Esophagus mucosa (tissue), 1 donor: ENCODE measurements at regions not wholly inside any gene's neighbourhood (a gene's known extent, or its start where the extent isn't known, plus 50 kb on each side); places are given as distances from the start of the nearest gene placed in this dataset.

ENCODE experiments used
- ATAC-seq: fragments of 200-7000 bp; cut with Tn5 transposase; one replicate; pipeline ENCODE4 v1.9.1; 2020
- donor health status: DM: yes; HTN: yes; CAD: no.

DNA sequence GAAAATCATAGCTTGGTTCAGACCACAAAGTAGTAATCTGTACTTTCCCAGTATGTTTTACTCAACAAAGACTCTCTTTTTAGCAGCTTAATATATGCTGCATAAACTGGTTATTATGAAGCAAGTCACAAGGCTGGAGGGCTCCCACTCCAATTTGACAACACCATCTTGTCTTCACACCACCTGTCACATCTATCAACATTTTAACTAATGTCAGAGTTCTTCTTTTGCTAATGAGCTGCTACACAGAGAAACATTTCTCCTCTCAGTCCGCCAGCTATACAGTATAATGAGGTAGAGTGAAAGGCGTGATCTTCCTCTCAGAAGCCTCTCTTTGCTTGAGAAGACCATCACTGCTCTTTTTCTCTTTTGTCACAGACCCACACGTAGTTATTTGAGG lies 230.1 kb downstream of the BARHL2 start:
- ATAC-seq = no peak

DNA sequence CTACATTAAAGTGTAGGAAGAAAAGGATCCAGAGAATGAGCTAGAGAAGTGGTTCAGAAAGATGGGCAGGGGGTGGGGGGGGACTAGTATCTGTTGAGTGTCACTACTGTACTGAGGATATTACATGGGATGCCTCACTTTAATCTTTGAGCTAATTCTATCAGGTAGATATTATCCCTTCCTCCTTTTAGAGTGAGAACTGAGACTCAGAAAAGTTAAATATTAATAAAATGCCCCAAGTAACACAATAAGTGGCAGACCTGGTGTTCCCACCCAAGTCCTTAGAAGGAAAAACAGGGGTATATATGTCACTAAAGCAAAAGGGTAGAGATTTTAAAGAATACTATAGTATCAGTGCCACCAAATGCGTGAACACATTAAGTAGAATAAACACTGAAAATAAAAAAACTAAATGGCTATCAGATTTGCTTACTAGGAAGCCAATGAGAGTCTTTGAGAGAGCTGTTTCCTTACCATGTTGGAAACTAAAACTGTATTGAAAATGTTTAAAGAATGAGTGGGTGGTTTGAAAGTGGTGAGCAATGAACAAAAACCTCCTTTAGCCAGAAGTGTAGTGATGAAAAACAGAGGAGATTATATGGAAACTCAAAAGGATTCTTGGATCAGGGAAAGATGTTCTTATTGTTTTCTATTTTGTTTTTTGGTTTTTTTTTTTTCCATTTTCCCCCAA lies 230.8 kb downstream of the BARHL2 start:
- ATAC-seq = no peak

DNA sequence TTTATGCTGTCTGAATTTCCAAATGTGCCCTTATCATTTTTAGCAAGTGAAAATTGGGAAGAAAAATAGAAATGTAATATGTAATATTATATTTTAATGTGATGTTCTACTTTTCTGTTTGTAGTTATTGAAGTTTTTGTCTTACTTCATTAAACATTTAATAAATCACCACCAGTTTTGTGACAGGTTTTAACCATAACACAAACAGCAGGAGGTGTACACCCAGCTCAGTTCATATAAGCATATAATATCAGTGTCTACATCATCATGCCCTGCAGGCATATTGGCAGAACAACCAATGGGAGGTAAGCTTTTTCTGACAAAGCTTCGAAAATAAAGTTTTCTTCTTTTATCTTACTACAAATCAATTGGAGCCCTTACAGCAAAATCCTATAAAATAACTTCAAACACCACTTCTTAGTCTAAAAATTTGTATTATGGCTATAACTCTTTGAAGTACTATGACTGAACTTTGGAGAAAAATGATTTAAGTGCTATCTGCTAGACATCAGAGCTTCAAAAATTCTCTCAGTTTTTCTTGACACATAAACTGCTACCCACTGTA lies 236.7 kb downstream of the BARHL2 start:
- no peak for ATAC-seq

DNA sequence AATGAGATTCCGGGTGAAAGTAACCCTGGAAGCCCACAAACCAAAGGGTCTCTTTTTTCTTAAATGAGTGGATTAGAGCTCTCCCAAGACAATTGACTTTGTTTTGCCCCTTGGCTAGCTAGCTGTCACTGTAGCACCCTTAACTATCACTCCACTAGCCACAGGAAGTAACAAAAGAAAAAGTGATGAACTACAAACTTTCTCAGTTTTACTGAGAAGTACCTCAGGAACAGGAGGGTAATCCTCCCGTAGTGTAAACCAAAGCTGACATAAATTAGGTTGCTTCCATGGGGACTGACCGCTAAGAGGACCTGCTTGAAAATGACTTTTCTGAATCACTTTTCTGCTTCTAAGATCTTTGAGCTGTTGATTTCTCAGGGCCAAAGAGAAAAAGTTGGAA lies 240.1 kb downstream of the BARHL2 start:
- ATAC-seq = no peak

DNA sequence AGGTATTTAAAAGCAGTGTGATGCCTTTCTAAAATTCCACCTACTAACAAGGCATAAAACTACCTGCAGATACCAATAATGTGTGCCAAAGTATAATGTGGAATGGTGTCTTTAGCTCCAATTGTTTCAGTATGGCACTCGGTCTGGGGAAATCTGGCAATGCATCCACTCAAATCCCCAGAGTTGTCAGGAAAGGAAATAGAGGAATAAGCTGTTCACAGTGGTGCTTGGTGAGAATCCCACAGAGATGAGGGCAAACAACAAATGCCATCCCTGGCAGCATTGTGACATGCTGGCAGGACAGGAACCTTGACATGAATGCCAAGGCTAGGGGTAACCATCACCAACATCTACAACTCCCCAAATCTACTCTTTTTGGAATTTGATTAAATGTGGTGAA lies 240.7 kb downstream of the BARHL2 start:
- ATAC-seq = no peak

DNA sequence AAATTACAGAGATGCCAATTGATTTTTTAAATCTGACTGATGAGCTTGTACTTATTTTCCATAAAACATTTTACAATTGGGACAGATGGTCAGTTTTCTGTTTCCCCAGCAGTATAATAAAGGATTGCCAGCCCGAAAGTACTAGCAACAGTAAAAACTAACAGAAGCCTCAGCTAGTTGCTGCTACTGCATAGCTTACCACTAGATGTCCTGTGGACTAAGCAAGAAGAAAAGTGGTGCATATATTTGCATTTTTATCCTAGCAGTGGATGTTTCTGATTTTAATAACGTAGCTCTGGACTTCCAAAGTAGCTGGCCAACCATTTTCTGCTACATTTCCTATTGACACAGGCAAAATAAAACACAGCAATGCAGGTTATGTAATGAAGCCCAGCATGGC lies 241.5 kb downstream of the BARHL2 start:
- ATAC-seq = no peak

DNA sequence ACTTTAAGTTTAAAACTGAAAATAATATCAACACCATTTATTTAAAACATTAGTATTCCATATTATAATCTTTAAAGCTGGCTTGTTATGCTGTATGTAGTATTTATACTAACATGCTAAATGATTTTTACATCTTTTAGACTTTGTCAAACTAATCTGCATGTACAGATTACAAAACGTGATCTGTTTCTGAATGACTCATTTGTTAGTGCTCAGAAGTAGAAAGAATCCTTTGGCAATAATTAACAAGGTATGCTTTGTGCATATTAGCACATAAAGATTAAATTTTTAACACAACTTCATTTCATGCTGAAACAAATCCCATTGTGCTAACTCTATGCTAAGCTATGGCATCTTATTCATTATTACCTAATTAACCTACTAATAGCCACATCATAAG lies 242.4 kb downstream of the BARHL2 start:
- no peak for ATAC-seq

DNA sequence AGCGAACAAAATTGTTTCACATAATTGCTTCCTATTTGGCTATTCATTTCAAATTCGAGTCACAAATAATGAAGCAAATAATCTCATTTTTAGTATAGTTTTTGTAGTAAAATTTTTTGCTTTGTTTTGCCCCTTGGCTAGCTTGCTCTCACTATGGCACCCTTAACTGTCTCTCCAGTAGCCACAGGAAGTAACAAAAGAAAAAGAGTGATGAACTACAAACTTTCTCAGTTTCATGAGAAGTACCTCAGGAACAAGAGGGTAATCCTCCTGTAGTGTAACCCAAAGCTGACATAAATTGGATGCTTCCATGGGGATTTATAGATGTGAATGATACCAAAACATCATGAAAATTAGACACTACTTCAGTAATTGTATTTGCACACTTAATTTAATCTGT lies 242.9 kb downstream of the BARHL2 start:
- no peak for ATAC-seq

DNA sequence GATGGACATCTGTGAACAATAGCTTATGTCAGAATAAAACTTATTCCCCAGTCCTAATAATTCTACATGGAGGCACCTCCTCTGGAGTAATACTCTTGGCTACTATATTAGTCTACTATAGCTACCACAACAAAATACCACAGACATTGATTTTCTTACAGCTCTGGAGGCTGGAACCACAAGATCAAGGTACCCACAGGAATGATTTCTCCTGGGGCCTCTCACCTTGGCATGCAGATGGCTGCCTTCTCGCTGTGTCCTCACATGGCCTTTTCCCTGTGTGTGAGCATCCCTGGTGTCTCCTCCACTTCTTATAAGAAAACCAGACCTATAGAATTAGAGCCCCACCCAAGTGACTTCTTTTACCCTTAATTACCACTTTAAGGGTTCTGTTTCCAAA lies 244.3 kb downstream of the BARHL2 start:
- no peak for ATAC-seq

DNA sequence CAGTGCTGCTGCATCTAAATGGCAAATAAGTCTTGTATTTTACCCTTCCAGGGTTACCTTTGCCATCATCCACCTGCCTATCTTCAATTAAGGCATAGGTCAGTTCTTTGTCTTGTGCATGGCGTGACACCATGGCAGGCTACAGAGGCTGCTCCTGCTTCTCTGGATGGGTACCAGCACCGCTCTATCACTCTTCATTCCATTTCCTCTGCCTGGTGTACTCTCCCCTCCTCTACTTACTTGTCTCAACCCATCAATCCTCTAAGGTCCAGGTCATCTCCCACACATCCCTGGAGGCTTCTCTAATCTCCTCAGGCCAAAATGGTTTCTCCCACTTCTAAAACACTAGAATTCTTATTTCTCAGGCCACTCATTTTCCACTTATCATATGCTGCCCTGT lies 257.5 kb downstream of the BARHL2 start:
- no peak for ATAC-seq

DNA sequence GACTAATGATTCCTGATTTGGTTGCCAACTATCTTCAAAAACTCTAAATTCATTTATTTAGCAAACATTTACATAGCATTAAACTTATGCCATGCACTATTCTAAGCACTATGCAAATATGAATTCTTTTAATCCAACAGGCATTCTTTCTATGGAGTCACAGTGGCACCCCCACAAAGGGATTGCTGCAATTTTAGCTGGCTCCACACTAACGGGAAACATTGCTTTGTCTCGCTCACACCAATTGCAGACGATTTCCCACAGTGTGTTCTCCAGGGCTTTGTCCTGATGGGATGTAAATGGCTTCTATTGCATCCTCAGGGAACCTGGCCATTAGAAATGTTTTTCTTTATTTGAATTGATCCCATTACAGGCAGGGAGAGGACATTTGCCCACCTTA lies 259.1 kb downstream of the BARHL2 start:
- ATAC-seq = no peak

DNA sequence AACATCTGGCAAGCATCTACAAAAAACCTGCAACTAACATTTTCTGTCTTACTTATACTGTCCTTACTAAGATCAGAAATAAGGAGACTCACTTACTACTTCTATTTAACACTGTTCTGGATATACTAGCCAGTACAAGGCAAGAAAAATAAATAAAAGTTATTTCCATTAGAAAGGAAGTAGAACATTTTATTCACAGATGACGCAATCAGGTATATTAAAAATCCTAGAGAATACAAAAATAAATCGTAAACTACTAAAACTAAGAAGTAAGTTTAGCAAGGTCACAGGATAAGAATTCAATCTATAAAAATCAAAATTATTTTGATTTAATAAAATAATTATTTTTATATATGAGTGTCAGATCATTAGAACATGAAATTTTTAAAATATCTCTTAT lies 264.6 kb downstream of the BARHL2 start:
- no peak for ATAC-seq

DNA sequence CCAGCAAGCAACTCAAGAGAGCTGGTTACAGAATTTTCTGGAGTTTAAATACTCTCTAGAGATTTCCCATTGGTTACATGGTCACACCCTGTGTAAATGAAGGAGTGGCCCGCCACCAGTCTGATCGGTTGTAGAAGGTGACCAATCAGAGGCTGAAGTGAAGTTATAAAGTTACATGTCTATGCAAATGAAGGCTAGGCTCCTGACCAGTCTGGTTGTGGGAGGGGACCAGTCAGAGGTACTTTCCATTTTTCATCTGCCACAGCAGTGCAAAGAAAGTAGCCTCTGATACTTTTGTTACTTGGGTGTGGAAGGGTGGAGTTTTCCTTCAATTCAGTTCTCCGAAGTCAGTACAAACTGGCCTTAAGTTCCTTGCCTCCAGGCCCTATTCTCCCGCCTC lies 273.7 kb downstream of the BARHL2 start:
- ATAC-seq = peak; percentile 60

DNA sequence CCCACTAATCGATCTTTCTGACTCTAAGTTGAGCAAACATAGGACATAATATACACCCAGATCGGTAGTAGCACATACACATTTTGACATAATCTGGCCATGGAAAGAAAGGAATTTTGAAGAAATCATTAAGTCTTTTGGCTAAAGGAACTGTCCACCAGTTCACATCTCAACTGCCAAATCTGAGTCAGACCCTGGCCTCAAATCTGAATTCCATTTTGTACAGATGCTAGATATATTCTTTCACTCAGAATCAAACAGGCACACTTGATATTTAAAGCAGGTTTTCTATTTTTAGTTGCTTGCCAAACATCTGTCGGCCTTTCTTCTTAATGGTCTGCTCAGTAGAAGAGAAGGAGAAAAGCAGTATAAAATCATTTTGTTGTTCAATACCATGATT lies 281.8 kb downstream of the BARHL2 start:
- ATAC-seq = no peak

DNA sequence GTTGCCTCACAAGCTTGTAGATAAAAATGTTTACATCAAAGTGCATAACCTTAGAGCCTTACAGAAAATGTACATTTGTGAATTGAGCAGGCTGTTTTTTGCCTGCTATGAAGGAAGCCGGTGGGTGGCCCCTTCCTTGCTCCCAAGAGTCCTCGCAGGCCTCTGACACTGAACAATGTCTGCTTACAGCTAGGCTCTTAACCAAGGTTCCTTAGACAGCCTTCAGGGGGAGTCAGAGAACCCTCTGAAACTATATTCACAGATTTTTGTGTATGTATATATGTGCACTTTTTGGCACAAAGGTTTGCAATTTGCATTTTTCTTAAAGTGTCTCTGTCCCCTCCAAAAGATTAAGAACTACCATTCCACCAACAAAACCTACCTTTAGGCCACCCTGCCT lies 282.6 kb downstream of the BARHL2 start:
- ATAC-seq = no peak

DNA sequence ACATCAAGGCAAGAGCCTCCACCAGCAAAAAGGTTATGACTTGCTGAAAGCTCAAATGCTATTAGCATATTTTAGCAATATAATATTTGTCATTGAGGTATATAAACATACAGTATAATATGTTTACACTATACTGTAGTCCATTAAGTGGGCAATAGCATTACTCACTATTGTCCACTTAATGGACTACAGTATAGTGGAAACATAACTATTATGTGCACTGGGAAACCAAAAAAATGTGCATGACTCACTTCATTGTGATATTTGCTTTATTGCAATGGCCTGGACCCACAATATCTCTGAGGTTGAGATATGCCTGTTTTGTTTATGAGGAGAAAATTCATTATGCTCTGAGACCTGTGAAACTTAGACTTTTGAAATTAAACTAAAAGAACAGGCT lies 300.0 kb downstream of the BARHL2 start:
- no peak for ATAC-seq

DNA sequence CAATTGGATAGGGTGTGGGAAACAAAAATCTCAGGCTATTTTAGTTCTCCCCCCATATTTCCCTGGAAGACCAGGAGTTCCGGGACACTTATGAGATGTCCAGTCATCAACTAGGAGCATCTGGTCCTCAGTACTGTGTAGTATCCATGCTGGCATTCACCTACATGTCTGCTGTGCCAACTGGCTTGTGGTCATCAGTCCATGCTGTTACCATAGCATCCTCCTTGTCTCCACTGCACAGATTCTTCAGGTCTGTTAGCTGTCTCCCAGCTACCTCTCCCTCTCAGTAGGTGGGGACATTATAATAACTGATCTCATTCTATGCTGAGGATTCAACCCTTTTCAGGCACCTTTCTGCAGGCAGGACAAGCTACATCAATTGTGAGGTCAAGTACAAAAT lies 302.9 kb downstream of the BARHL2 start:
- no peak for ATAC-seq

DNA sequence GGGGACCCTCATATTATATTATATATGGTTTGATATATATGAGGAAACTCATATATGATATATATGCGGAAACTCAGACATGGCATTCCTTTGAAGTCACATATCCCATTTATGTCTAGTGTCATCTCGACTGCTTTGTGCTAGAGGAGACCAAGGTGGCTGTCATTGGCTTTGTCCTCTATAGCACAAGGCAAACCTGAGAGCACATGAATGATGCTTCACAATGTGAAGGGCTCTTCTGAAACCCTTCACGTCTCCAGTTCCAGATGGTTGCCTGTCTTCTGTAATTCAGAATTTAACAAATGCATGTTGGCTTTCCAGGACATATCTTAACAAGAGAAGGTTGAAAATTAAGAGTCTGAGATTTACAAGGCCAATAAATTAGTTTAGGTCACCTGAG lies 303.6 kb downstream of the BARHL2 start:
- no peak for ATAC-seq

DNA sequence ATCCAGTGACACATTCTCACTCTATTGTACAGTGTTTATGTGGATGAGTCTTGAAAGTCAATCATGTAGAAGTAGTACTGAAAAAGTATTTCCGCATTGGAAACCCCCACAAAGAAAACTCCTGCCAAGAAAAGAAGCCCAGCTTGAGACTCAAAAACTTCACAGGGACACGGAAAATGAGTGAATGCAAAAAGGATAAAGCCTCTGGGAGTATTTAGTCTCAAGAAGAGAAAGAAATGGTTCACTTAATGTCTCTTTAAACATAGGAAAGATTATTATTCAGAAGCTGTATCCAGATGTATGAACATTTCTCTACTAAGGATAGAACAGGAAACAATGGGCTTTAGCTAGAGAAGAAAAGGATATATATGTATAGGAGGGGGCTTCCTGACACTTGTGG lies 304.5 kb downstream of the BARHL2 start:
- no peak for ATAC-seq

DNA sequence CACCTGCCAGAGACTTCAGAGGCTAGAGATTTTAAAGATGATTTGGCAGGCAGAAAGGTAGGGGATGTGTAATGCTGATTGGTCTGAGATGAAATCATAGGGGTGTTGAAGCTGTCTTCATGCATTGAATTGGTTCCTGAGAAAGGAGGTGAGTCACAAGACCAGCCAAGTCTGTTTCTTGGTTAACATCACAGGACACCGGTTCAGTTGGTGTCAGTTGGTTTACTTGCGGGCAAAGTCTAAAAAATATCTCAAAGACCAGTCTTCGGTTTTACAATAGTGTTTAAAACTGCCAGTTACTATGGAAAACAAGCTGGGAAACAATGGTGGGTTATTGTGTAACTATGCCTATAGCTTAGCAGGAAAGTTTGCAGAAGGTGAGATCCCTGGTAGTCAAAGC lies 305.9 kb downstream of the BARHL2 start:
- ATAC-seq = peak; percentile 31

DNA sequence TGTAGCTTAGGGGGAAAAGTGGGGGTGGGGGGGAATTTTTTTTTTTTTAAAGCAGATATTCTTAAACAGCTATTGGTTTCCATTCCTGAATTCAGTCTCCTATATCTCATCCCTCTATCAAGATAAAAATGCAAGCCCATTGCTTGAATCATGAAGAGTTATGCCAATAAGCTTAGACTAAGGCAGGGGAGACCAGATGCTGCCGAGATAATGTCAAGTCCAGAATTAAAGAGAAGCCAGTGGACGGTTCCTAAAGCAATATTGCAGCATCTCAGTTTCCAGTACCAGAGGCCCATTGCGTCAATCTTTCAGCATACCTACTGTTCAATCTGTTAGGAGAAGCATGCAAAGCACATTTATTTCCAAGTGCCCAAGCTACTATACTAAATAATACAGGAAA lies 309.4 kb downstream of the BARHL2 start:
- ATAC-seq = no peak

DNA sequence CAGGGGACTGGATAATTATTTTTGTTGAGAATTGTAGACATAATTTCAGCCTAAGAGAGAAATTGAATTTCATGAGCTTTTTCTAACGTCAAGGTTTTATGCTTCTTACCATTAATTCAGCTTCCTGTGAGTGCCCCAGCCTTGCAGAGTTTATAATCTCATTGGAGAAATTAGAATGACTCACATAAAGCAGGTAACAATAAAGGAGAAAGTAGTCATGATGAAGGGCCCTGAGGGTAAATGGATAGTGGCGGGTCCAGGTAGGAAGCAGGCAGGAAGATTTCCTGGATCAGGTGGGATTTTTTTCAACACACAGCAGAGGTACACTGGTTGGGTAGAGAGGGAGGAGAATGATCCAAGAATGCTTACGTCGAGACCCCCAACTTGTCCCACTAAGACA lies 311.4 kb downstream of the BARHL2 start:
- ATAC-seq = no peak

DNA sequence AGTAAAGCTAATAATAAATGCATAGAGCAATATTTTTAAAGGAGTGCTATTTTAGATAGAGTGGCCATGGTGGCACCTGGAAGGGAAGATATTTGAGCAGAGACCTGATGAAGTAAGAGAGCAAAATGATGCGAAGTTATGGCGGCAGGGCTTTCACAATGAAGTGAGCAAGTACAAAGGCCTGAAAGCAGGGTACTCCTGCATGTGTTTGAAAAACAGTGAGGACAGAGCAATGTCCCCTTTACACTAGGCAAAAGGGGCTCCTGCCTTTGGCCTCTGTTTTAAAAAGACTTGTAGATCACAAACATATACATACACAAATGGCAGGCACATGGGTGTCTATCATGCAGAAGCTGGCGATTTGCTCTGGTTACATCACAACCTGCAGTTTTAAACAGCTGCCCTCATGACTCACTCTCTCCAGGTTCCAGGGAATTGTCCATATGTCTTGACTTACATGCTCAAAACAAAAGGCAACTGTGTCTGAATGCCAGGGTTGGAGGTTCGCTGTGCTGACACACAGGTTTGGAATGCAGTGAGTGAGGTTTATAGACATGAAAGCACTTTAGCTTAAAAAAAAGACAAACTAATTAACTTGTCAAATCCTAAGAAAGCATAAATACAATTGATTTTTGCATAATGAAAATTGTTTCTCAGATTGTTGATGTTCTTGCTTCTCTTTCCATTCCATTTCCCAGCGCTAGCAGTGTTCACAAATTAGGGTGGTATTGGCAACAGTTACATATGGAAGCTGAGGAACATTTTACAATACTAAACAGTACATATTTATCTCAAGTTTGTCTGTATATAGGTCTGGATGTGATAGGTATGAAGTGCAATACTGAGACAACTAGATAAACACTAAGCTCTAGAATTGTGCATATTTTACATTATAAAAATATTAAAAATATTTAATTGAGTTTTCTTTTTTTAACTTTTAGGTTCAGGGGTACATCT lies 313.9 kb downstream of the BARHL2 start:
- peak; percentile 100 for ATAC-seq

DNA sequence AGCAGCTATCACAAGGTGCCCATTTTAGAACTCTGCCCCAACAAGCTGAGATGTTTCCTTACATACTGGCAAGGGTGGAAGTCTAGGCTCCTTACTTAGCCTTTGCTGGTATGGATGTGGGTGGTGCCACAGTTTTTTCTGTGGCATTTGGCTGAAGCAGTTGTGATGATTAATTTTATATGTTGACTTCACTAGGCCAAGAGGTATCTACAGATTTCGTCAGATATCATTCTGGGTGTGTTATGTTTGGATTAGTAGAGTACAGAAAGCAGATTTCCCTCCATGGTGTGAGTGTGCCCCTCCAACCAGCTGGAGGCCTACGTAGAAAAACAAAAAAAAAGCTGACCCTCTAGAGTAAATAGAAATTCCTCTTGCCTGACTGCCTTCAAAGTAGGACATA lies 317.0 kb downstream of the BARHL2 start:
- peak; percentile 45 for ATAC-seq
